Stimulated activated naive CD8-positive, alpha-beta T cell treated with anti-CD3 and anti-CD28 coated beads, Interleukin-15, Interleukin-2, amounts not matched to agents 100 U/mL and 50 U/mL, for 24 hours (primary cell): ENCODE measurements at regions not wholly inside any gene's neighbourhood (a gene's known extent, or its start where the extent isn't known, plus 50 kb on each side); places are given as distances from the start of the nearest gene placed in this dataset.

Experiments
- ATAC-seq: fragments of 150-1000 bp; cut with Tn5 transposase; one replicate; pipeline ENCODE4 v1.10.0; 2021
- DNase-seq: peaks from one replicate; pipeline ENCODE4 v3.0.0; 2021

DNA sequence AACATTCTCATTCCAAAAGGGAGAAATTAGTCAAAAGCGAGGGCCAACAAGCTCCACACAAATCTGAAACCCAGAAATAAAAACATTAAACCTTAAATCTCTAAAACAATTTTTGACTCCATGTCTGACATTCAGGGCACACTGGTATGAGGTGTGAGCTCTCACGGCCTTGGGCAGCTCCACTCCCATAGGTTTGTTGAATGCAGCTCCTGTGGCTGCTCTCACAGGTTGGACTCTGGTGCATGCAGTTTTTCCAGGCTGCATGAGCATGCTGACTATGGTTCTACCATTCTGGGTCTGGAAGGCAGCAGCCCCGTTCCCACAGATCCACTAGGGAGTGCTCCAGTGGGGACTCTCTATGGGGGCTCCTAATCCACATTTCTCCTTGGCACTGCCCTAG lies 887.1 kb upstream of the GHITM start:
- ATAC-seq (no peak), DNase-seq (no peak)

DNA sequence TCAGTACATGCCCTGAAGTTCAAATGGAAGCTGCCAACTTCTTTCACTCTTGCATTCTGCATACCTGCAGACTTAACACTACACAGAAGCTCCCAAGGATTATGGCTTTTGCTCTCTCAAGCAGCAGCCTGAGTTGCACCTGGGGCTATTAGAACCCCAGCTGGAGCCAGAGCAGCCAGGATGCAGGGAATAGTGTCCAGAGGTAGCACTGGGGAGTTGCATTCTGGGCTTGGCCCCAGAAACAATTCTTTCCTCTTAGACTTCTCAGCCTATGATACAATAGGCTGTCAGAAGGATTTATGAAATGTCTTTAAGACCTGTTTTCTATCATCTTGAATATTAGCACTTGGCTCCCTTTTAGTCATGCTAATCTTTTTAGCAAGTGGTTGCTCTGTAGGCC lies 886.7 kb upstream of the GHITM start:
- DNase-seq = no peak
- ATAC-seq = no peak

DNA sequence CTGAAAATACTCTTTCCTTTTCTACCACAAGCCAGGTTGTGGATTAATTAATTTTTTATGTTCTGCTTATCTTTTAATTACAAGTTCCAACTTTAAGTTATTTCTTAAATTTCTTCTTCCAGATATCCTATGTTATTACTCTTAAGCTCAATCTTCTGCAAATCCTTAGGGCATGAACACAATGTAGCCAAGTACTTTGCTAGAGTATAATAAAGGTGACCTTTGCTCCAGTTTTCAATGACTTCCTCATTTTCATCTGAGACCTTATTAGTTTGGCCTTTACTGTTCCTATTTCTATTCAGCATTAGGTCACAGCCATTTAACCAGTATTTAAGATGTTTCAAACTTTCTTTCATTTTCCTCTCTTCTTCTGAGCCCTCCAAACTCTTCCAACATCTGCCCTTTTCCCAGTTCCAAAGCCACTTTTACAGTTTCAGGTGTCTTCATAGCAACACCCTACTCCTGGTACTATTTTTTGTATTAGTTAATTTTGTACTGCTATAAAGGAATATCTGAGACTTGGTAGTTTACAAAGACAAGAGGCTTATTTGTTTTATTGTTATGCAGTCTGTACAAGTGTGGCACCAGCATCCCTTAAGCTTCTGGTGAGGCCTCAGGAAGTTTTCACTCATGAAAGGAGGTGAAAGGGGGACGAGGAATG lies 886.2 kb upstream of the GHITM start:
- DNase-seq (no peak), ATAC-seq (no peak)

DNA sequence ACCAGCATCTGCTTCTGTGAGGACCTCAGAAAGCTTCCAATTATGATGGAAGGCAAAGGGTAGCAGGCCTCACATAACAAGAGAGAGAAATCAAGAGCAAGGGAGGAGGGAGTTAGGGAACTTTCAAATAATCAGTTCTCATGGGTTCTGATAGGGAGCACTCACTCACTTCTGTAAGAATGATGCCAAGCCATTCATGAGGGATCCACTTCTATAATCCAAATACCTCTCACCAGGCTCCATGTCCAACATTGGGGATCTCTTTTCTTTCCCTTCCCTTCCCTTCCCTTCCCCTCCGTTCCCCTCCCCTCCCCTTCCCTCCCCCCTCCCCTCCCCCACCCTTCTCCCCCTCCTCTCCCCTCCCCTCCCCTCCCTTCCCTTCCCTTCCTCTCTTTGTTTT lies 884.6 kb upstream of the GHITM start:
- DNase-seq = no peak
- no peak for ATAC-seq

DNA sequence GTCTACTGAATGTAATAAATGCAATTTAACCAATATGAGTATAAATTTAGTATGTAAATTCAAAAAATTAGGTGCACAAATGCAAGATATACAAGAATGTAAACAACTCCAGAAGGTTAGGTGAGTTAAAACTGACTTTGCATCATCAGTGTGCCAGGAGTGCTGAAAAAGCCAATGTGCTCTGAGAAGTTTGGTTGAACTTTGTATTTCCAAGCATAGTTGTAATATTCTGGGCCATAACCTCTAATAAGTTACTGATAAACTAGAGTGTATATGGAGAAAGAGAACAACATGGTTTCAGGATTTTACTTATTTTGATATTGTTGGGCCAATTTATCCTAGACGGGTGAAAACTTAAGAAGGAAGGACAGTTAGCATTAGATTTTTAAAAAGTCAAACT lies 876.9 kb upstream of the GHITM start:
- DNase-seq = no peak
- no peak for ATAC-seq

DNA sequence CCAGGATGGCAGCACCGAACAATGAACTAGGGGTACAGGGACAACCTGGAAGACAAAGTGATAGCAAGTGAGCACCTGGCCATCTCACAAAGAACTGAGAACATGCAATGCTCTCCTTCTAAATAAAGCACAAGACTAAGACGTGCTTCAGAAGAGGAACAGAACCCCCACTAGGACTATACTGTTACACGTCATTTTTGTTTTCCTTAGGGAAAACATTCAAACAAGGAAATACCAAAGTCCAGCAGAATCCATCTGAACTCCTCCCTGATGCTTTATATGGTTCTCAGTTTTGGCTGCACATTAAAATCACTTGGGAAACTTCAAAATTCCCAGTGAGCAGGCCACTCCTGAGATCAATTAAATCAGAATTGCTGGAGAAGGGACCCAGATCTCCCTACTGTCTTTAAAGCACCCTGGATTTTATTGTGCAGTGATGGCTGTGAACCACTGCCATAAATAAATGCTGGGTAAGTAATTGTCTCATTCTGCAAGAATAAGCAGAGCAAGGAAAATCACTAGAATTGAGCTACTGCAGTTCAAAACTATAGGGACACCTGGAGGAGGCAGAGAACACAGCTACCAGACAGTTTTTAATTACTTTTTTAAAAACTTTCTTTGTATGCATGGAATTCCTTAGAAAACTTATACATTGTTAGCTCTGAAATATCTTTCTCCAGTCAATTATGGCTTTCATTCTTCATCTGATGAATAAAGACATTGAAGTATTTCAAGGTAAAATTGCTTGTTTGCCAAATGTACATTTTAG lies 866.5 kb upstream of the GHITM start:
- no peak for DNase-seq
- no peak for ATAC-seq

DNA sequence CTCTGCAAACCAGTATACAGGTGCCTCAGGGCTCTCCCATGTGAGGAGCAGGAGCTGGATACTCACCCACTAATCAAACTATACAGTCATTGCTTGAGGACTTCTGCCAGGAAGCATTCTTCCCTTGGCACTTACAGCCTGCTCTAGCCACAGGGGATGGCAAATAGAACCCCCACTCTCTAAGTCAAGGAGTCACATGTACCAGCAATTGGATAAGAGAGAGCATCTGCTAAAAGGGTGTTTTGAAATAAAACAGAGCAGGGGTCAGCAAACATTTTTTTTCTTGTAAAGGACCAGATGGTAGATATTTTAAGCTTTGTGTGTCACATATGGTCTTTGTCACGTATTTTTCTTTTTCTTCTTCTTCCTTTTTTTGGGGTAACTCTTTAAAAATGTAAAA lies 865.2 kb upstream of the GHITM start:
- ATAC-seq (no peak), DNase-seq (no peak)

DNA sequence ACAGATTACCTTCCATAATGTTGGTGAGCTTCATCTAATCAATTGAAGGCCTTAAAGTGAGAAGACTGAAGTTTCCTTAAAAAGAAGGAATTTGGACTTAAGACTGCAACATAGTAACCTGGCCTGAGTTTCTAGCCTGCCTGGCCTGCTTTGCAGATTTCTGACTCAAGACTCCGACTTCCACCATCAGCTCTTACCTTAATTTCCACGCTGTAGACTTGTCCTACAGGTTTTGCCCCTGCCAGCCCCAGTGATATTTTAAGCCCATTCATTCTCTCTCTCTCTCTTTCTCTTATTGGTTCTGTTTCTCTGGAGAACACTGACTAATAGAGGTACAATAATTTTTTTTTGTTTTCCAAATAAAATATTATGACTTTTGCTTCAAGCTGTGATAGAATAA lies 862.3 kb upstream of the GHITM start:
- DNase-seq (no peak), ATAC-seq (no peak)

DNA sequence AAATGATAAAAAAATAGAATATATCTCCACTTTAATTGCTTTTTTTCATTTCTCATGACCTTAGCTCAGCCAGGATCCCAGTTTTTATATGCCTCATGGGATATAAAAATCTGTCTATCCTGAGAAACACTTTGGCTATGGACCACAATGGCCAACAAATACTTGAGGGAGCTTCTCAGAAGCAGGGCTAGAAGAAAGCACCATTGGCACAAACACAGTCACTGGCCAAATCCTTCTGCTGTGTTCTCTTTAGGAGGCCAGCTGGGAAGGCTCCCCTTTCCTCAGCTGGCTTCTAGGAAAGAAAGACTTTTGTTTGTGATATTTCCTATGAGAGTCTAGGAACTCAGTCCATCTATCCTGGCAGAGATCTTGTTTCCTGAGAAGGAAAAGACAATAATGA lies 856.2 kb upstream of the GHITM start:
- ATAC-seq = no peak
- DNase-seq = no peak

DNA sequence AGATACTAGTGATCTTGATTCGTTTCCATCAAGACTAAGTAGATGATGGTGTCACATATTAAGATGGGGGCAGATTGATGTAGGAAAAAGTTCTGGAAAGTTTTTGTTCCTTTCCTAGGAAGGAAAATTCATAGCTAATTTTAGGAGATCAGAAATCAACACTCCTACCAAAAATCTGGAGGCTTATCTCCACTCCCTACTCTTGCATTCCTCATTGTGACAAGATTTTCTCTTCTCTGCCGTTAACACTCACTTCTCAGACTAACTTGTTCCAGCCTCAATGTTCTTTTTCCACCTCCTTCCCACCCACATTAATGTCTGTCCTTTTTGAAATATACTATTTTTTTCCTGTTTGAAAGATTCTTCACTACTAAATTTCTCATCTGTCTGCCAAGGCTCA lies 851.9 kb upstream of the GHITM start:
- ATAC-seq = no peak
- no peak for DNase-seq

DNA sequence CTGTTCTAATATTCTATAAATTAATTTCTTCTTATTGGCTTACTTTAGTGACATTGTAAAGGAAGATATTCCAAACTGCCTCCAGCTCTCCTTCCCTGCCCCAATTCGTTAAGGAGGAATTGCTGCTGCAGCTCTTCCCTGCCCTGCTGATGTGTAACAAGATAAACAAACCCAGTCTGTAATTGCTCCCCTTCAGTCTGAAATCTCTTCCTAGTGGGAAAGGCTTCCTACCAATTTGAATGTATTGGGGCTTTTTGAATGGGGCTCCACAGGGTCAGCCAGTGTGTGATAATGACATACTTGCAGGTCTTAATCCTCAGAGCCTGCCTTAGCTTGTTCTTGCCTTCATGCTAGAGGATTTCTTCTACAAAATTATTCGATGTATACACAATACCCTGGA lies 849.9 kb upstream of the GHITM start:
- ATAC-seq (no peak), DNase-seq (no peak)

DNA sequence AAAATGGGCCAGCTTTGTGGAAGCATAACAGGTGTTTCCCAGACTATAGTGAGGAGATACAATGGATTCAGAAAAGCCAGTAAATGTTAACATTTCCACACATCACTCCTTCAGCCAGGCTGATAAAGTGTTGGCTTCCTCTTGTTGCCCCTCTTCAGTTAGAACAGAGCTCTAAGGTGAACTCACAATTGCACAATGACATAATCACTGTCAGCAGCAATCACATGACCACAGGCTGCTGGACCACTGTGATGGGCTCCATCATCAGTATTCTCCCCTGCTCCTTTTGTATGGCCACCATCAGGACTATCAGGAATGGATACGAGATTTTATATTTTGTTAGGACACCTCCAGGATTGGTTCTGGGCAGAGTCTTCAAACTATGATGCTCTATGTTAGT lies 849.4 kb upstream of the GHITM start:
- no peak for ATAC-seq
- DNase-seq = no peak

DNA sequence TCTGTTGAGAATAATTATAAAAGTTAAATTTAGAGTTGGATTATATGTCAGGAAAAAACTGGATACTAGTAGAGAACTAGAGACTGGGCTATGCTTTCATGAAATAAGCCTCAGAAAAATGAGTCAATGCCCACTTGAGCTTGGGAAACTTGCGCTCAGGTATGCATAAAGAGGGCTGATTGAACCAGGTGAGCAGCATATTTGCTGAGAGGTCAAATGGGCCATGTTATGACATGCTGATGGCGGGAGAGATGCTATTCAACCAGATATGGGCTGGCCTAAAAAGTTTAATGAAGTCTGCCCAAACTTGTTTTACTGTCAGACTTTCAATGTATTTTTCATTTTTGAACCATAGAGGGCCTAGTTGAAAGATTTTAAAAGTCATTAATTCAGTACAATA lies 837.6 kb upstream of the GHITM start:
- ATAC-seq = no peak
- DNase-seq = no peak

DNA sequence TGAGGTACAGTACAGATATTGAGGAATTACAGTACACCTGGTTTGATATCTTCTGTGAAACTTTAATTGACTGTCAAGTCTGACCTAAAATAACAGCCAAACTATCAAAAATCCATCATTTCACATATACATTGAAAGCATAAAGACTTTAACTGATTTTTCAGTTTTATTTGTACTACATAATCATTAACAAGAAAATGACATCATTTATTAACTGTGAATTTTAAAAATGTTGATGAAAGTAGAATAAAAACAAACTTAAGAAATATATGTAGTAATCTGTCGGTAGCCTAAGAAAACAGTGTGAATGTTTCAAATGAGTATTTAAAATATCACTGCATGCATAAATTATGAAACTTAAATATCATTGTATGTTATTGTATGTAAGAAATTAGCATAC lies 836.7 kb upstream of the GHITM start:
- ATAC-seq (no peak), DNase-seq (no peak)

DNA sequence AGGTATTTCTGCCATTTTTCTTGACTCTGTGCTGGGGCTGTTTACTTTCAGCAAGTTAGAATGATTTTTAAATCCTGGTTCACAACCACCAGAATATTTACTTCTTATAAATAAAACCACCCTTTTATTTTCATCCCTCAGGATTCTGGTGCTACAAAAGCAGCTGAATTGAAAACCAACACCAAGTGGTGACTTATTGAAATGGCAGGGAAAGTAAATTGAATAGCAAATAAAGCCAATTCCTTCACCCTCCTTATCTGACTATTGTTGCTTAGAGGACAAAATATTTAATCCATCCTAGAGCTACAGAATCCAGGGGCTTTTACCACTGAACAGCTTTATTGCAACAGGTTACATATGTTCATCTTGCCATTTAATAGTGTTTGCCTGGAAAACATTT lies 828.6 kb upstream of the GHITM start:
- DNase-seq (no peak), ATAC-seq (no peak)

DNA sequence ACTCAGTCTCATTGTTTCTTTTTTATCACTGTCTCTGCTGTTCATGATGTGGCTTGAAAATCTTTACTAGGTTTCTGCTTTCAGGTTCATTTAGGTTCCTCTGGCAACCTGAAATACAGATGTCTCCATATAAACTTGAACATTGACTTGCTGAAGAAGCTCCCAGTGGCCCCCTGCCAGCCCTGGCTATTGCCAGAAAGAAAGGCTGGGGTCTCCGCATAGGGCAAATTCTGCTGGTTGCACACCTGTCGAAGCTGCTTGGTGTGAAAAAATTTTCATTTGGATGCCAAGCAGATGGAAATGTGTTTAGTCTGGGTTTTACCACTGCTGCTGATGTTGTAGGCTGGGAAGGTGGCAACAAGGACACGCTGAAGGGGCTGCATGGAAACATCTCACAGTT lies 826.7 kb upstream of the GHITM start:
- DNase-seq = no peak
- no peak for ATAC-seq

DNA sequence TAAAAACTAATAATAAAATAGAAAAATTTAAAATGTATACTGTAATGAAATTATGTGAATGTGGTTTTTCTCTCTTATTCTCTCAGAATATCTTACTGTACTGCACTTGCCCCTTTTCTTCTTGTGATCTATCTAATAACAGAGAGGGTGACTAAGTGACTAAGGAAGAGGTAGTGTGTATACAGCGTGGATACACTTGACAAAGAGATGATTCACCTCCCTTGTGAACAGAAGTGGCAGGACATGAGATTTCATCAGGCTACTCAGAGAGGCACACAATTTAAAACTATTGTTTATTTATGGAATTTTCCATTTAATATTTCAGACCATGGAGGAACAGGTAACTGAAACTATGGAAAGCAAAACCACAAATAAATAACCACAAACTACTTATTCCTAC lies 806.6 kb upstream of the GHITM start:
- DNase-seq (no peak), ATAC-seq (no peak)

DNA sequence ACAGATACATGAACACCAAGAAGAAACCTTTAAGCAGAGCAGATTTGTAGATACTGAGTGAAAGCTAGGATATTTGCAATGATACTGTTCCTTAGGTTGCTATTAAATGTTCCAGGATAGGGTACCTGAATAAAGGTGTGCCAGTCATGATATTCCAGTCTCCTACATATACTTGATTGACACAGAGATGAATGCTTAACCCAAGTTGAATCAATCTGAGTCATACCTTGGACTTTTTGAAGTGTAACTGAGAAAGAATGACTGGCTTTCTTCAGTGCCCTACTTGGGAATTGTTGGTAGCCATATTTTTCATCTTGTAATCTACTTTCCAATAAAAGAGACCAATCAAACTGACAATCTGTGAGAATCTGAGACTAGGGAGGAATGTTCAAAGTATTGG lies 805.7 kb upstream of the GHITM start:
- DNase-seq (no peak), ATAC-seq (no peak)

DNA sequence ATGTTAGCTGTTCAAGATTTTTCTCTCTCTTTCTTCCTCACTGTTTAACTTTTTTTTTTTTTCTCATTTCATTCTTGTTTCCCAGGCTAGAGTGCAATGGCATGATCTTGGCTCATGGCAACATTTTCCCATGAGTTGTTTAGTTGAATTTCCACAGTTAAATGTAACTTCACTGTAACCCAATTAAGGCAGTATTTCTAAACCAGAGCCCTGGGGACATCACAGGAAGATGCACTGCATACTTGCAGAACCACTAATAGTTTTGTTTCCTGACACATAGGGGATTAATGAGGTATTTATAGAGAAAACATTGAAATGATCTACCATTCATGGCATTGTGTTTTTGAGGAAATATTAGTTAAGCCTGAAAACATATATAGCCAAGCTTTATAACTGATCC lies 795.6 kb upstream of the GHITM start:
- DNase-seq = no peak
- ATAC-seq = no peak

DNA sequence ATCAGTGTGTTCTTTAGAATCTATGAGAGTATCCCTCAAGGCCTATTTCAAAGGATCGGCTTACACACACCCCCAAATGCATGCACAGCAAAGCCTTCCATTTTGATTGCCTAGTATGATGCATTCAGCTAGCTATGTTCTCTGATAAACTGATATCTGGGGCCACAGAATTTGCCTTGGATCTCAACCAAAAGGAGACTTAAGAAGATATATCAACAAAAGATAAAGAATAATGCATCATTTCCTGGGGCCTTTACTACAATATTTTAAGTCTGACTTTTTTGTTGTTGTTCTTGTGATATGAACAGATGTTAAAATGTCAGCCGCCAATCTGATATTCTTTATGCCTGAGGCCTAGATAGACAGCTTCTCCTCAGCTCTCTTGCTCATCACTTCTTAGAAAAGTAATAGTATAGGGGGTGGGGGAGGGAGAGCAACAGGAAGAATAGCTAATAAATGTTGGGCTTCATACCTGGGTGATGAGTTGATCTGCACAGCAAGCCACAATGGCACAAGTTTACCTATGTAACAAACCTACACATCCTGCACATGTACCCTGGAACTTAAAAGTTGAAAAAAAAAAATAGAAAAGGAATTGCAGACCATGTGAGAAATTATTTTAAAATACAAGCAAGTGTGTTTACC lies 792.9 kb upstream of the GHITM start:
- DNase-seq (no peak), ATAC-seq (no peak)

DNA sequence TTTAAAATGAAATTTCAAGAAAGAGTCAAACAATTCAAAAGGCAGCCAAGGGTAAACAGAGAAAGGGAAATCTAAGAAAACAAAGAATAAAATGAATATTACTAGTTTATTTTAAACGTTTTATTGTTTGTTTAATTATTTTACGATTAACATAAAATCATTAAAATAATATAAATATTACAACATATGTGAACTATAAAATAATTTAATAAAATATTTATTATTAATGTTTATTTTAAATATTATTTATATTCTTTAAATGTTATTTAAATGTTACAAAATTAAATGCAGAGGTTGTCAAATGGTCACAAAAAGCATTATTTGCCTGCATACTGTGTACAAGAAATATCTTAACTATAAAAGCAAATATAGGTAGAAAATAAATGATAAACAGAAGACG lies 786.7 kb upstream of the GHITM start:
- DNase-seq (no peak), ATAC-seq (no peak)

DNA sequence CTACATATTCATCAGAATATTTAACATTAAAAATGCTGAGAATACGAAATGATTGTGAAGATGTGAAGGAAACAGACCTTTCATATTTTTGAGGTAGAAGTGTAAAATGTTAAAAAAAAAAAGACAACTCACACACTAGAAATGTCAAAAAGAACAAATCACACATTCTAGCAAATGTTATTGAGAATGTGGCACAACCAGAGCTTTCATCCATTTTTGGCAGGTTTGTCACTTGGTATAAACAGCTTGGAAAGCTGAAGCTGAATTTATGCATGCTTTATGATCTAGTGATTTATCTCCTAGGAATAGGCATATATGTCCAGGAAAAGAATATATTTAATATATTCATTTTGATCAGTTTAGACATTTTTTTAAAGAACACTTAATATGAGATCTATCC lies 784.9 kb upstream of the GHITM start:
- no peak for DNase-seq
- ATAC-seq = no peak

DNA sequence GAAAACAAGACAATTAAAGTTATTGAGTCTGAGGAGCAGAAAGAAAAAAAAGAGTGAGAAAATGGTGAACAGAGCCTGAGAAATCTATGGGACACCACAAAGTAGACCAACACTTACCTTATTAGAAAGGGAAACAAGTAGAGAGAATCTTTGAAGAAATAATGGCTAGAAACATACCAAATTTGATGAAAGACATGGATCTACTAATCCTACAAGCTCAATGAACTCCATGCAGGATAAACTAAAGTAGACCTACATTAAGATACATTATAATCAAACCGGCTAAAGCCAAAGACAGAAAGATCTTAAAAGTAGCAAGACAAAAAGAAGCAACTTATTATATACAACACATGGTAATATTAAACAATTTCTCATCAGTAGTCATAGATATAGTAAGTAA lies 782.3 kb upstream of the GHITM start:
- DNase-seq (no peak), ATAC-seq (no peak)

DNA sequence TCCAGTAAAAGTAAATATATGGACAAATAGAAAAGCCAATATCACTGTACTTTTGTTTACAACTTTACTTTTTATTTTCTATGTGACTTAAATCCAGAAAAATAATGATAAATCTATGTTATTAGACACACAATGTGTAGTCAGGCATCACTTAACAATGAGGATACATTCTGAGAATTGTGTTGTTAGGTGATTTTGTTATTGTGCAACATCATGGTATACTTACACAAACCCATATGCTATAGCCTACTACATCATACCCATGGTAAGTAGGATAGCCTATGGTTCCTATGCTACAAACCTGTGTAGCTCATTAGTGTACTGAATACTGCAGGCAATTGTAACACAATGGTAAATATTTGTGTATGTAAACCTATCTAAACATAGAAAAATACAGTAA lies 781.7 kb upstream of the GHITM start:
- no peak for ATAC-seq

More for the DNA sequence above, 781.7 kb upstream of the GHITM start:
- DNase-seq = no peak
